ENCODE measurements at regions not wholly inside any gene's neighbourhood (a gene's known extent, or its start where the extent isn't known, plus 50 kb on each side); places are given as distances from the start of the nearest gene placed in this dataset.

DNA sequence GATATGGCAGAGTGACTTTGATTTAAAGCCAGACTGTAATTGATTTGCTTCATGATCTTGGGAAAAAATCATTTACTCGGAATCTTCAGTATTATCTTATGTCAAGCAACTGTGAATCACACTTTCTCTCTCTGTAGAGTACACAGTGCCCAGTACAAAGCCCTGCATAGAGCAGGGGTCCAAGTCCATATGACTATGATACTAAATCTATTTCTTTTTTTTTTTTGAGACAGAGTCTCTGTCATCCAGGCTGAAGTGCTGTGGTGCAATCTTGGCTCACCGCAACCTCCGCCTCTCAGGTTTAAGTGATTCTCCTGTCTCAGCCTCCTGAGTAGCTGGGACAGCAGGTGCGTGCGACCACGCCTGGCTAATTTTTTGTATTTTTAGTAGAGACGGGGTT is 194.8 kb upstream of the SEMA6A start (continued):
- TF ChIP-seq TCF7 (CRISPR knock-in tag; IDR thresholded peaks at IDR 0.05; ENCODE audit: low read depth) (no peak), OVOL2 (CRISPR knock-in tag; IDR thresholded peaks at IDR 0.05; ENCODE audit: borderline replicate concordance) (no peak), CTCF (IDR thresholded peaks at IDR 0.05) (no peak), SP1 (CRISPR knock-in tag; conservative IDR thresholded peaks at IDR 0.05) (no peak), NFATC4 (CRISPR knock-in tag; IDR thresholded peaks at IDR 0.05) (no peak)

GRCh38 chr5:116766470-116766947 is 191.9 kb upstream of the SEMA6A start:
- TF ChIP-seq GABPB1 (CRISPR knock-in tag; IDR thresholded peaks at IDR 0.05) = peak; percentile 72
- no peak for TF ChIP-seq NR1H2 (CRISPR knock-in tag; IDR thresholded peaks at IDR 0.05)
- TF ChIP-seq, protein P1, sequence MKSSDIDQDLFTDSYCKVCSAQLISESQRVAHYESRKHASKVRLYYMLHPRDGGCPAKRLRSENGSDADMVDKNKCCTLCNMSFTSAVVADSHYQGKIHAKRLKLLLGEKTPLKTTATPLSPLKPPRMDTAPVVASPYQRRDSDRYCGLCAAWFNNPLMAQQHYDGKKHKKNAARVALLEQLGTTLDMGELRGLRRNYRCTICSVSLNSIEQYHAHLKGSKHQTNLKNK (CRISPR knock-in tag; IDR thresholded peaks at IDR 0.05) = no peak
- Mint-ChIP-seq H3K27me3 (ENCODE audit: low read depth) (no peaks in the 10 kb centered on the region), H3K4me3 (no peak overlapping the region), H3K27ac (peak overlapping the region; percentile 75; the same call in 1 of the 2 replicates), H3K9me3 (no peaks in the 10 kb centered on the region), H3K4me1 (peaks cover 47% of the 10 kb centered on the region), H3K36me3 (no peaks in the 10 kb centered on the region)
- CTCF ChIA-PET = no interaction called here
- ATAC-seq (no peak), DNase-seq (ENCODE audit: low spot score) (no peak)
- POLR2A ChIA-PET = interaction anchor here (0.9 kb wide), 1 partner anchor 192 kb away, joined by 3 read pairs; the partner anchor contains the start of gene SEMA6A

GRCh38 chr5:116765441-116765840 is 190.8 kb upstream of the SEMA6A start:
- Mint-ChIP-seq H3K27me3 (ENCODE audit: low read depth) (no peaks in the 10 kb centered on the region), H3K9me3 (no peaks in the 10 kb centered on the region), H3K27ac (no peak overlapping the region; the same call in 1 of the 2 replicates), H3K36me3 (no peaks in the 10 kb centered on the region), H3K4me1 (peaks cover 47% of the 10 kb centered on the region), H3K4me3 (no peak overlapping the region)
- POLR2A ChIA-PET = no interaction called here
- TF ChIP-seq ELF4 (CRISPR knock-in tag; IDR thresholded peaks at IDR 0.05; ENCODE audit: low read depth) = no peak
- TF ChIP-seq, protein P2, sequence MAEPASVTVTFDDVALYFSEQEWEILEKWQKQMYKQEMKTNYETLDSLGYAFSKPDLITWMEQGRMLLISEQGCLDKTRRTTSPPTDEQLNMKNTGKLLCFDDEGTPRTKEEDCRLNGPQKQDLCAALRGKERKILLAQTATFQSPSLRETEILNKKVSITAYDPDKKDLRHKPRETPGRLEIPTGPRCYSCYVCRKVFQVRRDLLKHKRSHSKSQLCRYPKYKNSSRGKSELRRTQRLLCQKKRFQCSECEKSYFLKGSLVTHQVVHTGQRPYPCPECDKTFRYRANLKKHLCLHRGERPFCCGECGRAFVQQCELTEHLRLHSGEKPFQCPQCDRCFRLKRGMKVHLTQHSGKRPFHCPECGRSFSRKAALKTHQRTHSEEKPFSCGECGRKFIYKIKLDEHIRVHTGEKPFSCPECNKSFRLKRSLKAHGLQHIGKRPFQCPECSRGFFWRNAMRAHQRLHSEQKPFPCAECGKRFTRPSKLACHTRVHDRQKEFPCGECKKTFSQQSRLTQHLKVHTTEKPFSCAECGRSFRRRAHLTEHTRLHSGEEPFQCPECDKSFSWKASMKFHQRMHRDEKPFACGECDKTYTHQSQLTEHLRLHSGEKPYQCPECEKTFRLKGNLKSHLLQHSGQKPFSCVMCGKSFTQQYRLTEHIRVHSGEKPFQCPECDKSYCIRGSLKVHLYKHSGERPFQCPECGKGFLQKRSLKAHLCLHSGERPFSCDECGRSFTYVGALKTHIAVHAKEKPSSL (CRISPR knock-in tag; conservative IDR thresholded peaks at IDR 0.05) = no peak
- TF ChIP-seq E2F5 (CRISPR knock-in tag; IDR thresholded peaks at IDR 0.05) = no peak
- no peak for TF ChIP-seq EMX1 (CRISPR knock-in tag; IDR thresholded peaks at IDR 0.05)
- DNase-seq (ENCODE audit: low spot score) (no peak), ATAC-seq (no peak)
- CTCF ChIA-PET = interaction anchor here (1.1 kb wide), 1 partner anchor 8 kb away, joined by 3 read pairs; no protein-coding TSS in a partner anchor

DNA sequence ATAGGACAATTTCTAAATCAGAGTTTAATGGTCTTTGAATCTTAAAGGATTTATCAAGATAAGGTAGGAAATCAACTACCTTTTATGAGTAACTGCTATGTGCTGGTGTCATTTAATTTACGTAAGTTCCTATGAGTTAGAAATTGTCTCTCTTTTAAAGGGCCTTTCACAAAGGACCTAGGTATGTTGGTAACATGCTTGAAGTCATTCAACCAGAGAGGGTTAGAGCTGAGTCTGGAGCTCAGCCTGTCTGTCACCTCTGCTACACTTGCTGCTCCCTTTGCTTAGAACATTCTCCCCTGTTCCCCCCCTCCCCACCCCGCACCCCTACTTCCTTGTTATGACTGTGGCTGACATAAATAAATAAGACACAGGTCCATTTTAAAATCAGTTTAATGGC is 190.3 kb upstream of the SEMA6A start:
- POLR2A ChIA-PET = interaction anchor here (1.2 kb wide), 1 partner anchor 8 kb away, joined by 3 read pairs; no protein-coding TSS in a partner anchor
- H3K27me3 Mint-ChIP-seq (ENCODE audit: low read depth) = no peaks in the 10 kb centered on the region
- ATAC-seq (no peak), DNase-seq (ENCODE audit: low spot score) (no peak)
- H3K4me3 Mint-ChIP-seq = no peak overlapping the region
- CTCF ChIA-PET = interaction anchor here (1.1 to 1.3 kb wide), 2 partner anchors 9 to 13 kb away, joined by 3 read pairs; no protein-coding TSS in a partner anchor
- H3K36me3 Mint-ChIP-seq = no peaks in the 10 kb centered on the region
- H3K9me3 Mint-ChIP-seq = no peaks in the 10 kb centered on the region
- no peak overlapping the region; the same call in 1 of the 2 replicates for H3K27ac Mint-ChIP-seq
- no peak for TF ChIP-seq E2F4 (CRISPR knock-in tag; IDR thresholded peaks at IDR 0.05; ENCODE audit: borderline replicate concordance, low read depth)
- peaks cover 52% of the 10 kb centered on the region for H3K4me1 Mint-ChIP-seq
